ENCODE measurements at regions not wholly inside any gene's neighbourhood (a gene's known extent, or its start where the extent isn't known, plus 50 kb on each side); places are given as distances from the start of the nearest gene placed in this dataset.

DNA sequence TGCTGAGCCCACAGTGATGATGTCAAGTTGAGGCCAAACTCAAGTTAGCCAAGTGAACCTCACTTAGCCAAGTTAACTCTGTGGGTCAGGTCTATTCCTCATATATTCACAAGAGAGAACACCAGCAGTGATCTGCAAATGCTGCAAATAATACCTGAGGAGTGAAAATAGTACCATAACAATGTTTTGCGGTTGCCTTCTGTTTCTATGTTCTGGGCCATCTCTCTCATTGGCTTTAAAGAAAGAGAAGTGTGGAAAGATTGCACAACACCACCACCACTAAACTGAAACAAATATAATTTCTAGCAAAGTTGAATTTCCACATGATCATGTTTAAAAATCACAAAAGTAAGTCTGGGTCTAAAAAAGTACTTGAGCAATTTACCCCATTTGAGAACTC lies 211.1 kb upstream of the GALNT5 start:
- TF ChIP-seq, protein P1, sequence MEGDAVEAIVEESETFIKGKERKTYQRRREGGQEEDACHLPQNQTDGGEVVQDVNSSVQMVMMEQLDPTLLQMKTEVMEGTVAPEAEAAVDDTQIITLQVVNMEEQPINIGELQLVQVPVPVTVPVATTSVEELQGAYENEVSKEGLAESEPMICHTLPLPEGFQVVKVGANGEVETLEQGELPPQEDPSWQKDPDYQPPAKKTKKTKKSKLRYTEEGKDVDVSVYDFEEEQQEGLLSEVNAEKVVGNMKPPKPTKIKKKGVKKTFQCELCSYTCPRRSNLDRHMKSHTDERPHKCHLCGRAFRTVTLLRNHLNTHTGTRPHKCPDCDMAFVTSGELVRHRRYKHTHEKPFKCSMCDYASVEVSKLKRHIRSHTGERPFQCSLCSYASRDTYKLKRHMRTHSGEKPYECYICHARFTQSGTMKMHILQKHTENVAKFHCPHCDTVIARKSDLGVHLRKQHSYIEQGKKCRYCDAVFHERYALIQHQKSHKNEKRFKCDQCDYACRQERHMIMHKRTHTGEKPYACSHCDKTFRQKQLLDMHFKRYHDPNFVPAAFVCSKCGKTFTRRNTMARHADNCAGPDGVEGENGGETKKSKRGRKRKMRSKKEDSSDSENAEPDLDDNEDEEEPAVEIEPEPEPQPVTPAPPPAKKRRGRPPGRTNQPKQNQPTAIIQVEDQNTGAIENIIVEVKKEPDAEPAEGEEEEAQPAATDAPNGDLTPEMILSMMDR (IDR thresholded peaks at IDR 0.05), result no peak
- TF ChIP-seq POLR2A (IDR thresholded peaks at IDR 0.05), result no peak
